Upper lobe of left lung (tissue), 4 donors: ENCODE measurements at regions not wholly inside any gene's neighbourhood (a gene's known extent, or its start where the extent isn't known, plus 50 kb on each side); places are given as distances from the start of the nearest gene placed in this dataset.

Source experiments
- POLR2A ChIP-seq, 4 donors: fragments of 450-650 bp; IDR thresholded peaks; one replicate each; pipeline ENCODE4 v1.5.1; 2016 to 2017; ENCODE audit warnings: antibody characterized with exemption in 4 of 4, mild to moderate bottlenecking in 2 of 4
- POLR2AphosphoS5 ChIP-seq, 2 donors: sonication (generic); formaldehyde crosslinking; IDR thresholded peaks; one replicate each; pipeline ENCODE4 v1.5.1; 2017; ENCODE audit warnings: antibody characterized with exemption in 2 of 2

DNA sequence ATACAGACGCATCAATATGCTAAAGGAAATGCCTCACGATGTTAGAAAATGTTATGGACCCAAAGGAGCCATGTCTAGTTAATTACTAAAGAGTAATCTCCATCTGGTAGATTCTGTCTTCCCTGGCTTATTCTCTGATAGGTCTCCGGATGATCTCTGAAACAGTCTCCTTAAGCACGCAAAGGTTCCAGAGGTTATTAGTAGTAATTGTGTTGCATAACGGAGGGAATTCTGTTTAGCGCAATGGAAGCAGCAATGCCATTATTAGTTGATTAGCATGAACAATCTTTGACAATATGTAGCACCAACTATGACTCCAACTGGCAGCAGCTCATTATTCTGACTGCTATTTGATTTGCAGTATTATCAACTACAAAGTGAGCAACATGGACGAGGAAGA is 952.5 kb upstream of the SEMA6D start:
- TF ChIP-seq POLR2A (IDR thresholded peaks at IDR 0.05): no peak
- TF ChIP-seq POLR2AphosphoS5 (IDR thresholded peaks at IDR 0.05): no peak
